HPDE6-E6E7 (cell line): ENCODE measurements at regions not wholly inside any gene's neighbourhood (a gene's known extent, or its start where the extent isn't known, plus 50 kb on each side); places are given as distances from the start of the nearest gene placed in this dataset.

Experiments
- DNase-seq: peaks from one replicate; pipeline ENCODE4 v3.0.0; 2011; ENCODE audit warnings: missing footprints; ENCODE audit errors: extremely low spot score

GRCh38 chr14:94887591-94887990, 117.7 kb upstream of the GSC start:
- DNase-seq, result no peak

DNA sequence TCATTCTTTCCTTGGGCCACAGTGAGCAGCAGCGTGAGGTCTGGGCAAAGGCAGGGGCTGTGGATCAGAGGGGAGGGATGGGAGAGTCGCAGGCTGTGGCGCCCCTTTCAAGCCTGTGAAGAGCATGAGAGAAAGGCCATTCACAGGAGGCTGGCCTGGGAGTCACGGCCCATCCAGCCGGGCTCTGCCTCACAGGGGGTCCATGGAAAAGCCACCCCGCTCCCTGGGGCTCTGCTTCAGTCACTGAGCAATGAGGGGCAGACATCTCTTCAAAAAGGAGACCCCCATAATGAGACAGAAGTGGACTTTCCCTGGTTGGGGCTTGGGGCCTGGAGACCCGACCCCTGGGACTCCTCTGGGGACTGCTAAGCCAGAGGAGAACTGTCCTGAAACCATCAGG, 117.0 kb upstream of the GSC start:
- DNase-seq, result no peak

- DNase-seq, result no peak
These were observed 115.7 kb upstream of the GSC start for GRCh38 chr14:94885481-94886155.

GRCh38 chr14:94884616-94885230, 114.8 kb upstream of the GSC start:
- no peak for DNase-seq

DNA sequence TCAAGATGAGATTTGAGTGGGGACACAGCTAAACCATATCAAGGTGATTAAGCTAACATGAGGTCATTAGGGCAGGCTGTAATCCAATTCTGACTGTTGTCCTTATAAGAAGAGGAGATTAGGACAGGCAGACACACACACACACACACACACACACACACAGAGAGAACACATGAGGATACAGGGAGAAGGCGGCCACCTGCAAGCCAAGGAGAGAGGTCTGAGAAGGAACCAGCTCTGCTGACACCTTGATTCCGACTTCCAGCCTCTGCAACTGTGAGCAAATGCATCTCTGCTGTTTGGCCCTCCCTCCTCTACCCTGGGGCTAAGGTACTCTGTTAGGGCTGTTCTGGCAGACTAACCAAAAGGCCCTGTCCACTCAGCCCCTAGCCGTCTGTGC, 112.5 kb upstream of the GSC start:
- no peak for DNase-seq

DNA sequence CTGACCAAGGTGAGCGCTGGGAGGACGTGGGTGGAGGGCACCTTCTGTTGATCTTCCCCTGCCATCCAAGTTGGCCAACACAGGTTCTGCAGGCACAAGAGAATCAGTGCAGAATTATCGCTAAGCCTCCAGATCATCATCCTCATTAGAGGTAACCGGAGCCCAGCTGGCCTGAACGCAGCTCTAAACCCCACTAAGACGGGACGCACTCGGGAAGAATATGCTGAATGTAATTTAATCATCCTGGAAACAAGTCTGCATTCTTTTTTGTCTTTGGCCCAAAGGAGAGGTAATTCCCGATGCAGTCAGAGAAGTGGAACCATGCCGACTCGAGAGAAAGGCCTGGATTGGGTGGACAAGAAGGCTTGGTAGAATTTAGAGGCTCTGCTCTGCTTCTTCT, 111.0 kb upstream of the GSC start:
- DNase-seq, result no peak

DNA sequence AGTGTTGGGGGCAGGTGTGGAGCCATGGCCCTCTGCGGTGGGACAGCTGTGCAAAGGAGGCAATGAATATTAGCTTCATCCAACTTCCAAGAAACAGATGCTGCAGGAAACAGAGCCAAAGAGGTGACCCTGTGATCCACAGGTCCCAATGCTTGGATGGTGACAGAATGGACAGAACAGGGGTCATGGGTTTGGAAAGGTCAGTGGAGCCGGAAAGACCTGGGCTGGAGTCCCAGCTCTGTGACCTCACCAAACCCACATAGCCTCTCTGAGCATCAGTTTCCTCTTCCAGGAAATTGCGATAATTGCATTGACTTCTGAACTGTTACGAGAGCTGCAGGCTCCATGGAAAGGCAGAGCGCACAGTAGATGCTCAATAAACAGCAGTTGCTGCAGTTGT, 110.2 kb upstream of the GSC start:
- no peak for DNase-seq

- DNase-seq, result no peak
These were observed 109.6 kb upstream of the GSC start for GRCh38 chr14:94879537-94879936.

DNA sequence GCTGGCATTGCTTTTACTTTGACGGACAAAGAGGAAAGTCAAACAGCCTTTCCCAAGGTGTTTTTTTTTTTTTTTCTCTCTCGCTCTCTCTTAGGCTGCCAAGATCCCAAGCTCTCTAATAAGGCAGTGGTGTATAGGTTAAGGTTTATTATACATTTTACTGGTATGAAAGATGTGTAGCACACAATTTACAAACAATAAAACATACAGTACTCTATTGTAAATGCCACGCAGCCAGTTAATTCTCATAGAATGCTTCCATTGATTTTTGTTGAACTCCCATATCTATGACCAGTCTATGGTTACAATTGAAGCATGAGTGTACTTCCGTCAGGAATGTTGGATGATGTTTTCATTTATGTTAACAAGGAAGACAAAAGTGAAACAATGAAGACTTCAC, 106.4 kb upstream of the GSC start:
- DNase-seq, result no peak

GRCh38 chr14:94875256-94875655, 105.3 kb upstream of the GSC start:
- DNase-seq, result no peak

DNA sequence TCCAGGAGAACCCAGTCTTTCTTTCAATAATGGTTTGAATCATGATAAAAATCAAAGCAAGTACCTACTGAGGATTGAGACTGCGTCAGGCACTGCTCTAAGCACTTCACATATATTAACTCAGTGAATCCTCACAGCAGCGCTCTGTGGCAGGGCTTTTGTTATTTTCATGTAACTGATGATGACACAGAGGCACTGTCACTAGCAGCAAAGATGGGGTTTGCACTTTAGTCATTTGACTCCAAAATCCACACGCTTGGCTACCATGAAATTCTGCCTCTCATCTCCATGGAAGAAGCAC, 98.8 kb upstream of the GSC start:
- no peak for DNase-seq

GRCh38 chr14:94867946-94868771, 98.2 kb upstream of the GSC start:
- no peak for DNase-seq

DNA sequence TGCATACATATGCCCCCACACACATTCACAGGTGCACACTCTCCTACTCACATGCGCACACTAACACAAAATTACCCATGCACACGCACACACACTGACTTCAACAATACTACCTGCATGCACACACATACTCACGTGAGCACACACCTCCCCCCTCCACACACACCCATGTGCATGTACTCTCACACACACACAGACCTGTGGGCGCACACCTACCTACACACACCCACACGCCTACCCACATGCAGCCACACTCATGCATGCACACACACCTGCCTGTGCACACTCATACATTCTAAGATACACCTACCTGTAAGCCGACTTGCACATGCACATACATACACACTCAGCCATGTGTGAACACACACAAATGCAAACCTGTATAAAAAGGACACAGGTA, 97.3 kb upstream of the GSC start:
- no peak for DNase-seq

- DNase-seq, result no peak
These were observed 94.7 kb upstream of the GSC start for GRCh38 chr14:94864387-94865195.

DNA sequence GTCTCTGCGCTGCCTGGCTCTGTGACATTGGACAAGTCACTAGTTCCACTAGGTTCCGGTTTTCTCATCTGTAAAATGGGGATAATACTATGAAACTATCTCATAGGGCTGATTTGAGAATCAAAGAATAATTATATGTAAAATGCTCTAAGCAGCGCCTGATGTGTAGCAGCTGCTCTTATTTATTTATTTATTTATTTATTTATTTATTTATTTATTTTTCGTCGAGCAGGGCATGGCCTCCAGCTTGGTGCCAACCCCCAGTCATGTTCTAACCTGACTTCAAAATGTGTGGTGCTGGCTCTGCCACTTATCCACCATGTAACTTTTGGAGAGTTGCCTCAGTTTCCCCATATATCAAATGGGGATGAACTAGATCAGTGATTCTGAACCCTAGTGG, 93.5 kb upstream of the GSC start:
- DNase-seq, result no peak

GRCh38 chr14:94857950-94858349, 88.0 kb upstream of the GSC start:
- DNase-seq, result no peak

GRCh38 chr14:94853920-94854319, 84.0 kb upstream of the GSC start:
- DNase-seq, result no peak

DNA sequence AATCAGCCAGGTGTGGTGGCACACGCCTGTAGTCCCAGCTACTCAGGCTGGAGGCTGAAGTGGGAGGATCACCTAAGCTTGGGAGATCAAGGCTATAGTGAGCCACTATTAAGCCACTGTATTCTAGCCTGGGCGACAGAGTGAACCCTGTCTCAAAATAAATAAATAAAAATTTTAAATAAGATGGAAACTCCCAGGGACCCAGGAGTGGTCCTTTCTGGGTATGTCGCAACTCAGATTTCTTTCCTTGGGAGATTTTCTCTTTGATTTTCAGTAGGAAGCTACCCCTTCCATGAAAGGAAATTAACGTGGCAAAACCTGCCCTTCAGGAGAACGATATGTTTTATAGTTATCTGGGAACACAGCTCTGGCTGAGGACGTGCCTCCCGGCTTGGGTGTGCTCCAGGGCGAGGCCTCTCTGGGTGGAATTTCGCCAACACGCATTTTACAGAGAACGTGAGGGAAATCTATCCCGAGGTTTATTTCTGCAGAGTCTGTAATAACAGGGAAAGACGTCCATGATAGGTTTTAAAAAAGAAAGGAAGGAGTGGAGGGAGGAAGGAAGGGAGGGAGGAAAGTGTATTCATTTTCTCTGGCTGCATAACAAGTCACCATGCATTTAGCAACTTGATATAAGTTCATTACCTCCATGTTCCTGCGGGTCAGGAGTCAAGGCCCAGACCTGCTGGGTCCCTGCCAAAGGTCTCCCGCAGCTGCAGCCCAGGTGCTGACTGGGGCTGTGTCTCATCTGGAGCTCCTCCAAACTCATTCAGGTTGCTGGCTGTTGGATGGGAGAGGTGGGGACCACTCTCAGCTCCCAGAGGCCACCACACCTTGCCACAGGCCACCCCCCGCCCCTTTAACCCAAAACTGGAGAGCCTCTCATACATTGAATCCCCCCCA, 80.6 kb upstream of the GSC start:
- no peak for DNase-seq

DNA sequence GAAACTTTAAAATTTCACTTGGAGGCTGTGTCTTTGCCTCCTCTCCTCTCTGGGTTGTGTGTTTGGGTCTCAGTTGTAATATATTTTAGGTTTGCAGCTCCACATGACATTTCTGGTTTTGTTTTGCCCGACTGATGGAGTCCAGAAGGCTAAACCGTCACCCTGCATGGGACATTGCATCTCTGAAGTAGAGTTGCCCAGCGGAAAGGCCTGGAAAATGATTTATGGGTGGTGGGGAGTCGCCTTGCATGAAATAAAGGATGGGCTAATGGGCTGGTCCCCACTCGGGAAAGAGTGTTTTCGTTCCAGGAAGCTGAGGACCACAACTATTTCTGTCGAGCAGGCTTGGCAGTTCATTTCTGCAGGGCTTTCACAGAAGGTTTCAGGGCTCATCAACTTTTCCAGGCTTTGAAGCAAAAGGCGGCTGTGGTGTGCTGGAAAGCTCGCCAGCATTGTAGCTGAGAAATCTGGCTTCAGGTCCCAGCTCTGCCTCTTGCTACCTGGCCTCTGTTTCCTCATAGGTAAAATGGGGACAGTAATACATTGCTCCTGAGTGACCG, 74.8 kb upstream of the GSC start:
- DNase-seq, result no peak

GRCh38 chr14:94840467-94840866, 70.6 kb upstream of the GSC start:
- DNase-seq, result no peak

DNA sequence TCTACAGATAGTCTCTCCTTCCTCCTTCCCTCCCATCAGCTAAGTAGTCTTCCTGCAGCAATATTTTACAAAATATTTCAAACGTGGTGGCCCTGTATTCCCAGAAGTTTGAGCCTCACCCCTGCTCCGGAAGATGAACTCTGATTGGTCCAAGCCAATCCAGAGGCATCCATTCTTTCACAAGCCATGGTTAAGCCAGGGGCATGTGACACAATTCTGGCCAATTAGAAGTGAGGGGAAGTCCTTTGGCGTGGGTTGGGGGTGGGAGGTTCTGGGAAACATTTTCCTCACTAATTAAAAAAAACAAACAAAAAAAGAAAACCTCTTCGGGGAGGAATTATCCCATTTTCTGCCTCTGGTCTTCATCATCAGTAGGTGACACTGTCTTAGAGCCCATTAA, 69.4 kb upstream of the GSC start:
- no peak for DNase-seq
